H9 (cell line): ENCODE measurements at regions not wholly inside any gene's neighbourhood (a gene's known extent, or its start where the extent isn't known, plus 50 kb on each side); places are given as distances from the start of the nearest gene placed in this dataset.

Source experiments
- DNase-seq: peaks from one replicate; pipeline ENCODE4 v3.0.0-alpha.2; 2017
- H2AFZ ChIP-seq: one replicate; pipeline ENCODE4 v1.6.1; 2013; ENCODE audit warnings: mild to moderate bottlenecking, low read length, control low read depth, moderate library complexity
- H2AK5ac ChIP-seq: 2 replicates; pipeline ENCODE4 v1.6.1; 2013; ENCODE audit warnings: low read length, control low read depth, mixed read lengths; ENCODE audit not compliant: insufficient read length
- H2BK120ac ChIP-seq: one replicate; pipeline ENCODE4 v1.6.1; 2013; ENCODE audit warnings: low read depth, mild to moderate bottlenecking, low read length, control low read depth, inconsistent platforms; ENCODE audit not compliant: poor library complexity, severe bottlenecking
- H2BK12ac ChIP-seq: 2 replicates; pipeline ENCODE4 v1.6.1; 2013; ENCODE audit warnings: low read length, control low read depth, mixed read lengths, low read depth; ENCODE audit not compliant: insufficient read length
- H2BK15ac ChIP-seq: 2 replicates; pipeline ENCODE4 v1.6.1; 2013; ENCODE audit warnings: low read depth, low read length, control low read depth
- H2BK20ac ChIP-seq: one replicate; pipeline ENCODE4 v1.6.1; 2013; ENCODE audit warnings: low read depth, mild to moderate bottlenecking, low read length, control low read depth, inconsistent platforms; ENCODE audit not compliant: poor library complexity, severe bottlenecking
- H2BK5ac ChIP-seq: 2 replicates; pipeline ENCODE4 v1.6.1; 2013; ENCODE audit warnings: low read length, control low read depth, mixed read lengths; ENCODE audit not compliant: insufficient read length
- H3K14ac ChIP-seq: 2 replicates; pipeline ENCODE4 v1.6.1; 2013; ENCODE audit warnings: low read length, control low read depth; ENCODE audit not compliant: insufficient read depth
- H3K18ac ChIP-seq: 2 replicates; pipeline ENCODE4 v1.6.1; 2013; ENCODE audit warnings: low read depth, mild to moderate bottlenecking, mixed read lengths, low read length, control low read depth; ENCODE audit not compliant: insufficient read length
- H3K23ac ChIP-seq: 2 replicates; pipeline ENCODE4 v1.6.1; 2013; ENCODE audit warnings: low read length, control low read depth, mixed read lengths, low read depth; ENCODE audit not compliant: insufficient read length
- H3K23me2 ChIP-seq: 2 replicates; pipeline ENCODE4 v1.6.1; 2013; ENCODE audit warnings: low read depth, mild to moderate bottlenecking, mixed read lengths, low read length, control low read depth; ENCODE audit not compliant: insufficient read length, poor library complexity, severe bottlenecking
- H3K27ac ChIP-seq: 2 replicates; pipeline ENCODE4 v1.5.1; 2013; ENCODE audit warnings: low read length, control low read depth, mixed read lengths, low read depth; ENCODE audit not compliant: insufficient read length
- H3K27me3 ChIP-seq: 2 replicates; pipeline ENCODE4 v1.6.1; 2013; ENCODE audit warnings: low read length, control low read depth, inconsistent platforms; ENCODE audit not compliant: insufficient read depth
- H3K4ac ChIP-seq: 2 replicates; pipeline ENCODE4 v1.6.1; 2013; ENCODE audit warnings: low read depth, mild to moderate bottlenecking, control low read depth, inconsistent platforms, low read length, moderate library complexity
- H3K4me1 ChIP-seq: 2 replicates; pipeline ENCODE4 v1.6.1; 2013; ENCODE audit warnings: low read length, control low read depth, inconsistent platforms; ENCODE audit not compliant: insufficient read depth
- H3K4me2 ChIP-seq: 2 replicates; pipeline ENCODE4 v1.6.1; 2013; ENCODE audit warnings: low read length, control low read depth, mixed read lengths; ENCODE audit not compliant: insufficient read length, insufficient read depth
- H3K56ac ChIP-seq: 2 replicates; pipeline ENCODE4 v1.6.1; 2013; ENCODE audit warnings: low read depth, mild to moderate bottlenecking, mixed read lengths, low read length, control low read depth; ENCODE audit not compliant: insufficient read length
- H3K79me1 ChIP-seq: 2 replicates; pipeline ENCODE4 v1.6.1; 2013; ENCODE audit warnings: low read depth, mild to moderate bottlenecking, moderate library complexity, low read length, control low read depth, inconsistent platforms; ENCODE audit not compliant: insufficient read depth, poor library complexity, severe bottlenecking
- H3K79me2 ChIP-seq: 2 replicates; pipeline ENCODE4 v1.6.1; 2013; ENCODE audit warnings: low read length, control low read depth, inconsistent platforms; ENCODE audit not compliant: insufficient read depth
- H3K9ac ChIP-seq: 2 replicates; pipeline ENCODE4 v1.6.1; 2013; ENCODE audit warnings: low read length, control low read depth, mixed read lengths; ENCODE audit not compliant: insufficient read length; ENCODE audit errors: extremely low read depth
- H3K9me3 ChIP-seq: one replicate; pipeline ENCODE4 v1.6.1; 2013; ENCODE audit warnings: low read depth, low read length, inconsistent platforms; ENCODE audit not compliant: control insufficient read depth
- H3T11ph ChIP-seq: one replicate; pipeline ENCODE4 v1.6.1; 2013; ENCODE audit warnings: mild to moderate bottlenecking, low read length, control low read depth, inconsistent platforms
- H4K20me1 ChIP-seq: one replicate; pipeline ENCODE4 v1.6.1; 2013; ENCODE audit not compliant: control insufficient read depth, insufficient read length, insufficient read depth
- H4K5ac ChIP-seq: 2 replicates; pipeline ENCODE4 v1.6.1; 2013; ENCODE audit warnings: low read depth, mild to moderate bottlenecking, mixed read lengths, low read length, control low read depth; ENCODE audit not compliant: insufficient read length
- H4K8ac ChIP-seq: replicated peaks from 2 replicates; pipeline ENCODE4 v1.6.1; 2013; ENCODE audit warnings: low read length, control low read depth, mixed read lengths, low read depth; ENCODE audit not compliant: insufficient read length
- H4K91ac ChIP-seq: 2 replicates; pipeline ENCODE4 v1.6.1; 2013; ENCODE audit warnings: low read depth, mild to moderate bottlenecking, moderate library complexity, mixed read lengths, low read length, control low read depth; ENCODE audit not compliant: insufficient read length
- H3K27ac Mint-ChIP-seq, 3 experiments: 2 replicates in 2 of 3; 3 replicates in 1 of 3; pipeline ENCODE4 v1.8.0; 2020 to 2021; ENCODE audit warnings: mixed read lengths in 3 of 3, mild to moderate bottlenecking in 1 of 3, moderate library complexity in 1 of 3
- H3K27me3 Mint-ChIP-seq: 2 replicates; pipeline ENCODE4 v1.8.0; 2021; ENCODE audit warnings: low read depth, mild to moderate bottlenecking, moderate library complexity, mixed read lengths
- H3K36me3 Mint-ChIP-seq, 3 experiments: 2 replicates in 2 of 3; 3 replicates in 1 of 3; pipeline ENCODE4 v1.8.0; 2020 to 2021; ENCODE audit warnings: low read depth in 3 of 3, mixed read lengths in 3 of 3; ENCODE audit not compliant: insufficient read depth in 1 of 3
- H3K4me1 Mint-ChIP-seq, 2 experiments: 2 replicates each; pipeline ENCODE4 v1.8.0; 2020; ENCODE audit warnings: mixed read lengths in 2 of 2
- H3K4me3 Mint-ChIP-seq, 2 experiments: 2 replicates in 1 of 2; 3 replicates in 1 of 2; pipeline ENCODE4 v1.8.0; 2020 to 2021; ENCODE audit warnings: mild to moderate bottlenecking in 2 of 2, mixed read lengths in 2 of 2, moderate library complexity in 1 of 2
- H3K9me3 Mint-ChIP-seq, 2 experiments: 2 replicates in 1 of 2; 3 replicates in 1 of 2; pipeline ENCODE4 v1.8.0; 2020; ENCODE audit warnings: mild to moderate bottlenecking in 2 of 2, mixed read lengths in 2 of 2, moderate library complexity in 1 of 2
- CTCF ChIP-seq: fragments of 200-600 bp; sonication (generic); conservative IDR thresholded peaks from 3 replicates; pipeline ENCODE4 v1.8.0; 2021; ENCODE audit warnings: antibody characterized with exemption, mild to moderate bottlenecking
- WGBS: extraction: QIAGEN DNeasy Blood & Tissue Kit; methylation state at CpG from one replicate; pipeline ENCODE4 v1.1.7; 2013; ENCODE audit warnings: missing lambda C conversion rate, low lambda C conversion rate, mixed read lengths; ENCODE audit not compliant: insufficient read length; ENCODE audit errors: extremely low coverage; 5-methylcytosine and 5-hydroxymethylcytosine counted together

GRCh38 chr7:115812794-115813193 is 217.8 kb downstream of the TFEC start:
- Histone ChIP-seq H3K79me1 (no peaks in the 10 kb centered on the region), H3K9me3 (no peaks in the 10 kb centered on the region), H4K5ac (no peak overlapping the region), H2BK5ac (no peak overlapping the region), H2BK20ac (no peak overlapping the region), H4K8ac (no peak overlapping the region), H3K4me2 (no peak overlapping the region), H3K56ac (no peak overlapping the region), H2AFZ (no peak overlapping the region), H3T11ph (no peak overlapping the region), H2BK15ac (no peak overlapping the region), H2BK12ac (no peak overlapping the region), H3K79me2 (no peaks in the 10 kb centered on the region), H3K27ac (no peak overlapping the region), H3K9ac (no peak overlapping the region), H3K18ac (no peak overlapping the region), H3K14ac (no peak overlapping the region), H3K23me2 (no peaks in the 10 kb centered on the region), H3K4ac (no peak overlapping the region), H4K91ac (no peak overlapping the region), H4K20me1 (no peaks in the 10 kb centered on the region), H2AK5ac (no peak overlapping the region), H3K27me3 (no peaks in the 10 kb centered on the region), H3K23ac (no peak overlapping the region), H2BK120ac (no peak overlapping the region), H3K4me1 (peaks cover 8% of the 10 kb centered on the region; the same call in 1 of the 2 replicates)
- Mint-ChIP-seq H3K36me3 (no peaks in the 10 kb centered on the region; a peak in 1 of 7 replicates), H3K4me1 (peaks cover 44 to 46% of the 10 kb centered on the region in 2 experiments), H3K4me3 (no peak overlapping the region), H3K9me3 (no peaks in the 10 kb centered on the region), H3K27ac (0 out of 7 replicates have a peak overlapping the region, but pooled peaks of 1 of the 3 experiments have one; percentile 22), H3K27me3 (peaks cover 7% of the 10 kb centered on the region)
- no peak for TF ChIP-seq CTCF
- DNase-seq: no peak
- WGBS: no CpG with 5 or more reads among the region's 7 CpGs
